ENCODE measurements at regions not wholly inside any gene's neighbourhood (a gene's known extent, or its start where the extent isn't known, plus 50 kb on each side); places are given as distances from the start of the nearest gene placed in this dataset.

- Histone ChIP-seq H3K27ac (ENCODE audit: insufficient read depth, low read depth, low read length, poor library complexity, severe bottlenecking) (no peak overlapping the region), H3K4me1 (ENCODE audit: control insufficient read depth, insufficient read depth, low read length) (no peaks in the 10 kb centered on the region), H3K9me3 (ENCODE audit: control insufficient read depth, low read length) (no peaks in the 10 kb centered on the region), H3K36me3 (ENCODE audit: control insufficient read depth, insufficient read depth, low read length) (no peaks in the 10 kb centered on the region), H3K27me3 (ENCODE audit: control insufficient read depth, insufficient read depth, low read length, poor library complexity, severe bottlenecking) (no peaks in the 10 kb centered on the region), H3K4me3 (ENCODE audit: insufficient read depth, low read depth, low read length) (no peak overlapping the region)
These were observed 2071.2 kb upstream of the C9orf72 start for GRCh38 chr9:29644514-29644913.

GRCh38 chr9:29647451-29647850 lies 2074.2 kb upstream of the C9orf72 start:
- Histone ChIP-seq H3K27ac (ENCODE audit: insufficient read depth, low read depth, low read length, poor library complexity, severe bottlenecking) (no peak overlapping the region), H3K27me3 (ENCODE audit: control insufficient read depth, insufficient read depth, low read length, poor library complexity, severe bottlenecking) (no peaks in the 10 kb centered on the region), H3K4me3 (ENCODE audit: insufficient read depth, low read depth, low read length) (no peak overlapping the region)

GRCh38 chr9:29648132-29648531 lies 2074.9 kb upstream of the C9orf72 start:
- no peaks in the 10 kb centered on the region for H3K4me1 ChIP-seq (ENCODE audit: control insufficient read depth, insufficient read depth, low read length)
- no peaks in the 10 kb centered on the region for H3K9me3 ChIP-seq (ENCODE audit: control insufficient read depth, low read length)
- H3K36me3 ChIP-seq (ENCODE audit: control insufficient read depth, insufficient read depth, low read length) = no peaks in the 10 kb centered on the region
- H3K27ac ChIP-seq (ENCODE audit: insufficient read depth, low read depth, low read length, poor library complexity, severe bottlenecking) = no peak overlapping the region
- H3K27me3 ChIP-seq (ENCODE audit: control insufficient read depth, insufficient read depth, low read length, poor library complexity, severe bottlenecking) = no peaks in the 10 kb centered on the region
- H3K4me3 ChIP-seq (ENCODE audit: insufficient read depth, low read depth, low read length) = no peak overlapping the region

More at GRCh38 chr9:29647451-29647850, 2074.2 kb upstream of the C9orf72 start:
- H3K9me3 ChIP-seq (ENCODE audit: control insufficient read depth, low read length) = no peaks in the 10 kb centered on the region
- no peaks in the 10 kb centered on the region for H3K36me3 ChIP-seq (ENCODE audit: control insufficient read depth, insufficient read depth, low read length)
- no peaks in the 10 kb centered on the region for H3K4me1 ChIP-seq (ENCODE audit: control insufficient read depth, insufficient read depth, low read length)

GRCh38 chr9:29648601-29649000 lies 2075.3 kb upstream of the C9orf72 start:
- H3K27me3 ChIP-seq (ENCODE audit: control insufficient read depth, insufficient read depth, low read length, poor library complexity, severe bottlenecking) = no peaks in the 10 kb centered on the region
- no peaks in the 10 kb centered on the region for H3K36me3 ChIP-seq (ENCODE audit: control insufficient read depth, insufficient read depth, low read length)
- no peaks in the 10 kb centered on the region for H3K4me1 ChIP-seq (ENCODE audit: control insufficient read depth, insufficient read depth, low read length)
- H3K27ac ChIP-seq (ENCODE audit: insufficient read depth, low read depth, low read length, poor library complexity, severe bottlenecking) = no peak overlapping the region
- H3K4me3 ChIP-seq (ENCODE audit: insufficient read depth, low read depth, low read length) = no peak overlapping the region
- H3K9me3 ChIP-seq (ENCODE audit: control insufficient read depth, low read length) = no peaks in the 10 kb centered on the region

- Histone ChIP-seq H3K9me3 (ENCODE audit: control insufficient read depth, low read length) (no peaks in the 10 kb centered on the region), H3K27ac (ENCODE audit: insufficient read depth, low read depth, low read length, poor library complexity, severe bottlenecking) (no peak overlapping the region), H3K4me1 (ENCODE audit: control insufficient read depth, insufficient read depth, low read length) (no peaks in the 10 kb centered on the region), H3K27me3 (ENCODE audit: control insufficient read depth, insufficient read depth, low read length, poor library complexity, severe bottlenecking) (no peaks in the 10 kb centered on the region), H3K36me3 (ENCODE audit: control insufficient read depth, insufficient read depth, low read length) (no peaks in the 10 kb centered on the region), H3K4me3 (ENCODE audit: insufficient read depth, low read depth, low read length) (no peak overlapping the region)
- 92 to 95% methylated on average over 7 of the region's 7 CpGs for WGBS, 2 experiments
These were observed 2083.5 kb upstream of the C9orf72 start for GRCh38 chr9:29656641-29657406.

- Histone ChIP-seq H3K9me3 (ENCODE audit: control insufficient read depth, low read length) (no peaks in the 10 kb centered on the region), H3K4me1 (ENCODE audit: control insufficient read depth, insufficient read depth, low read length) (no peaks in the 10 kb centered on the region), H3K4me3 (ENCODE audit: insufficient read depth, low read depth, low read length) (no peak overlapping the region), H3K27ac (ENCODE audit: insufficient read depth, low read depth, low read length, poor library complexity, severe bottlenecking) (no peak overlapping the region), H3K36me3 (ENCODE audit: control insufficient read depth, insufficient read depth, low read length) (no peaks in the 10 kb centered on the region), H3K27me3 (ENCODE audit: control insufficient read depth, insufficient read depth, low read length, poor library complexity, severe bottlenecking) (no peaks in the 10 kb centered on the region)
- 93 to 98% methylated on average over 7 of the region's 7 CpGs for WGBS, 2 experiments
These were observed 2084.5 kb upstream of the C9orf72 start for GRCh38 chr9:29657821-29658220.

- no peak overlapping the region for H3K27ac ChIP-seq (ENCODE audit: insufficient read depth, low read depth, low read length, poor library complexity, severe bottlenecking)
- no peak overlapping the region for H3K4me3 ChIP-seq (ENCODE audit: insufficient read depth, low read depth, low read length)
- no peaks in the 10 kb centered on the region for H3K27me3 ChIP-seq (ENCODE audit: control insufficient read depth, insufficient read depth, low read length, poor library complexity, severe bottlenecking)
- H3K9me3 ChIP-seq (ENCODE audit: control insufficient read depth, low read length) = no peaks in the 10 kb centered on the region
- WGBS, 2 experiments = 91 to 96% methylated on average over 6 of the region's 6 CpGs
- no peaks in the 10 kb centered on the region for H3K4me1 ChIP-seq (ENCODE audit: control insufficient read depth, insufficient read depth, low read length)
- H3K36me3 ChIP-seq (ENCODE audit: control insufficient read depth, insufficient read depth, low read length) = no peaks in the 10 kb centered on the region
These were observed 2085.7 kb upstream of the C9orf72 start for GRCh38 chr9:29659014-29659413.

GRCh38 chr9:29659736-29660135 lies 2086.5 kb upstream of the C9orf72 start:
- no peaks in the 10 kb centered on the region for H3K9me3 ChIP-seq (ENCODE audit: control insufficient read depth, low read length)
- no peaks in the 10 kb centered on the region for H3K27me3 ChIP-seq (ENCODE audit: control insufficient read depth, insufficient read depth, low read length, poor library complexity, severe bottlenecking)
- H3K4me3 ChIP-seq (ENCODE audit: insufficient read depth, low read depth, low read length) = no peak overlapping the region
- 93 to 94% methylated on average over 4 of the region's 4 CpGs for WGBS, 2 experiments
- no peak overlapping the region for H3K27ac ChIP-seq (ENCODE audit: insufficient read depth, low read depth, low read length, poor library complexity, severe bottlenecking)
- no peaks in the 10 kb centered on the region for H3K4me1 ChIP-seq (ENCODE audit: control insufficient read depth, insufficient read depth, low read length)
- H3K36me3 ChIP-seq (ENCODE audit: control insufficient read depth, insufficient read depth, low read length) = no peaks in the 10 kb centered on the region

GRCh38 chr9:29668732-29669131 lies 2095.5 kb upstream of the C9orf72 start:
- Histone ChIP-seq H3K36me3 (ENCODE audit: control insufficient read depth, insufficient read depth, low read length) (no peaks in the 10 kb centered on the region), H3K4me1 (ENCODE audit: control insufficient read depth, insufficient read depth, low read length) (no peaks in the 10 kb centered on the region), H3K9me3 (ENCODE audit: control insufficient read depth, low read length) (no peaks in the 10 kb centered on the region), H3K4me3 (ENCODE audit: insufficient read depth, low read depth, low read length) (no peak overlapping the region), H3K27ac (ENCODE audit: insufficient read depth, low read depth, low read length, poor library complexity, severe bottlenecking) (no peak overlapping the region), H3K27me3 (ENCODE audit: control insufficient read depth, insufficient read depth, low read length, poor library complexity, severe bottlenecking) (no peaks in the 10 kb centered on the region)
- 85 to 86% methylated on average over 1 of the region's 1 CpG for whole genome bisulfite sequencing, 2 experiments

GRCh38 chr9:29669613-29670012 lies 2096.3 kb upstream of the C9orf72 start:
- H3K4me3 ChIP-seq (ENCODE audit: insufficient read depth, low read depth, low read length) = no peak overlapping the region
- no peaks in the 10 kb centered on the region for H3K27me3 ChIP-seq (ENCODE audit: control insufficient read depth, insufficient read depth, low read length, poor library complexity, severe bottlenecking)
- H3K4me1 ChIP-seq (ENCODE audit: control insufficient read depth, insufficient read depth, low read length) = no peaks in the 10 kb centered on the region
- no peaks in the 10 kb centered on the region for H3K36me3 ChIP-seq (ENCODE audit: control insufficient read depth, insufficient read depth, low read length)
- no peaks in the 10 kb centered on the region for H3K9me3 ChIP-seq (ENCODE audit: control insufficient read depth, low read length)
- 75% methylated on average over 1 of the region's 1 CpG; no CpG with 5 or more reads in 1 of the 2 experiments for WGBS, 2 experiments
- no peak overlapping the region for H3K27ac ChIP-seq (ENCODE audit: insufficient read depth, low read depth, low read length, poor library complexity, severe bottlenecking)

- Histone ChIP-seq H3K4me3 (ENCODE audit: insufficient read depth, low read depth, low read length) (no peak overlapping the region), H3K27me3 (ENCODE audit: control insufficient read depth, insufficient read depth, low read length, poor library complexity, severe bottlenecking) (no peaks in the 10 kb centered on the region), H3K27ac (ENCODE audit: insufficient read depth, low read depth, low read length, poor library complexity, severe bottlenecking) (no peak overlapping the region), H3K36me3 (ENCODE audit: control insufficient read depth, insufficient read depth, low read length) (no peaks in the 10 kb centered on the region), H3K9me3 (ENCODE audit: control insufficient read depth, low read length) (no peaks in the 10 kb centered on the region), H3K4me1 (ENCODE audit: control insufficient read depth, insufficient read depth, low read length) (no peaks in the 10 kb centered on the region)
These were observed 2112.2 kb upstream of the C9orf72 start for GRCh38 chr9:29685531-29685930.

All from ectodermal cell (in vitro differentiated cells).